Adrenal gland (tissue), 9 donors: ENCODE measurements at regions not wholly inside any gene's neighbourhood (a gene's known extent, or its start where the extent isn't known, plus 50 kb on each side); places are given as distances from the start of the nearest gene placed in this dataset.

Experiments
- DNase-seq, 7 donors: peaks; one replicate each; pipeline ENCODE4 v3.0.0-alpha.2; 2019 to 2020
- H3K27ac ChIP-seq, 5 donors: fragments of 200-600 bp; sonication (generic) in 4 of 5; 1 replicate in 3 of 5; 2 replicates in 2 of 5; pipeline versions ENCODE4 v1.5.1 to v1.8.0; 2016 to 2020; ENCODE audit warnings: mild to moderate bottlenecking in 1 of 5
- H3K27me3 ChIP-seq: fragments of 200-600 bp; 2 replicates; pipeline ENCODE4 v1.8.0; 2021
- H3K36me3 ChIP-seq, 2 donors: fragments of 200-600 bp; replicated peaks in 1 of 2; 1 replicate in 1 of 2; 2 replicates in 1 of 2; pipeline versions ENCODE4 v1.5.1 to v1.8.0; 2018 to 2022
- H3K4me1 ChIP-seq, 2 donors: fragments of 200-600 bp; replicated peaks in 1 of 2; 1 replicate in 1 of 2; 2 replicates in 1 of 2; pipeline versions ENCODE4 v1.5.1 to v1.8.0; 2018 to 2021
- H3K4me3 ChIP-seq, 4 donors: fragments of 200-600 bp; sonication (generic) in 3 of 4; one replicate each; pipeline ENCODE4 v1.5.1; 2016 to 2018
- H3K9me3 ChIP-seq, 3 donors: fragments of 200-600 bp; sonication (generic) in 1 of 3; replicated peaks in 1 of 3; 1 replicate in 2 of 3; 2 replicates in 1 of 3; pipeline versions ENCODE4 v1.5.1 to v1.8.0; 2016 to 2021
- POLR2A ChIP-seq, 2 donors: fragments of 450-650 bp; IDR thresholded peaks; one replicate each; pipeline ENCODE4 v1.6.1; 2017; ENCODE audit warnings: antibody characterized with exemption in 2 of 2, mild to moderate bottlenecking in 2 of 2, moderate library complexity in 1 of 2
- WGBS, 4 donors: extraction: QIAGEN DNeasy Blood & Tissue Kit in 2 of 4; methylation state at CpG; one replicate each; pipeline versions ENCODE4 v1.1.5 to v1.1.7; 2013 to 2017; 5-methylcytosine and 5-hydroxymethylcytosine counted together
- intact Hi-C, 2 donors: fragments of 100-400 bp; cut with DNase I; formaldehyde crosslinking; loops; one replicate each; pipeline versions ENCODE4 v1.14.1 to v1.15.0; 2022 to 2023
- TF ChIP-seq, protein P1 (sequence below), 6 experiments: fragments of 450-650 bp in 4 of 6; fragments of 200-600 bp in 2 of 6; sonication (generic) in 1 of 6; IDR thresholded peaks; 1 replicate in 5 of 6; 2 replicates in 1 of 6; pipeline versions ENCODE4 v1.5.1 to v1.8.0; 2016 to 2021; ENCODE audit warnings: antibody characterized with exemption in 6 of 6, mild to moderate bottlenecking in 2 of 6, moderate library complexity in 1 of 6
- donor health status: healthy with polysubstance abuse.
- donor health status: Bipolar disorder and iron deficiency.
- donor health status: DM: yes; HTN: yes; CAD: no.
- donor health status: DM: no; HTN: no; CAD: no.
- donor health status: DM: no; HTN: no; CAD: no.

DNA sequence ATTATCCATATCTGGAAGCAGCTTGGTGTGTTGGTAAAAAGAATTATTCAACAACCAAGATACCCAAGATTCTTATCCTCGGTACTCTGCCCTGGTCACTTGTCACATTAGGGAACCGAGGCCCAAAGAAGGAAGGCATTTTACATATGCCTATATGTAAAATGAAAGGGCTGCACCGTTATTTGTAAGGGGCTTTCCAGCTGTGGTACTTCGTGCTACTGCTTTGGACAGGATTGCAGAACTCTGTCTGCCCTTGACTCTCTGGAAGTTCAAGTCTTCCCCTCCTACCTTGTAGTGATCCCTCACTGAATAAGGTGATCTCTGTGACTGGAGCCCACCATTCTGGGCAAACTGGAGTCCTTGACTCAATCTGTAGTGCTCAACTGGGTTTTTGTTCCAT, 198.9 kb upstream of the TOPAZ1 start:
- no peaks in the 10 kb centered on the region for H3K9me3 ChIP-seq
- no peak overlapping the region for H3K4me3 ChIP-seq
- no peaks in the 10 kb centered on the region for H3K4me1 ChIP-seq
- no peak overlapping the region for H3K27ac ChIP-seq
- WGBS, 4 donors = 58 to 80% (median 71%) methylated on average over 4 of the region's 4 CpGs
- TF ChIP-seq, protein P1, sequence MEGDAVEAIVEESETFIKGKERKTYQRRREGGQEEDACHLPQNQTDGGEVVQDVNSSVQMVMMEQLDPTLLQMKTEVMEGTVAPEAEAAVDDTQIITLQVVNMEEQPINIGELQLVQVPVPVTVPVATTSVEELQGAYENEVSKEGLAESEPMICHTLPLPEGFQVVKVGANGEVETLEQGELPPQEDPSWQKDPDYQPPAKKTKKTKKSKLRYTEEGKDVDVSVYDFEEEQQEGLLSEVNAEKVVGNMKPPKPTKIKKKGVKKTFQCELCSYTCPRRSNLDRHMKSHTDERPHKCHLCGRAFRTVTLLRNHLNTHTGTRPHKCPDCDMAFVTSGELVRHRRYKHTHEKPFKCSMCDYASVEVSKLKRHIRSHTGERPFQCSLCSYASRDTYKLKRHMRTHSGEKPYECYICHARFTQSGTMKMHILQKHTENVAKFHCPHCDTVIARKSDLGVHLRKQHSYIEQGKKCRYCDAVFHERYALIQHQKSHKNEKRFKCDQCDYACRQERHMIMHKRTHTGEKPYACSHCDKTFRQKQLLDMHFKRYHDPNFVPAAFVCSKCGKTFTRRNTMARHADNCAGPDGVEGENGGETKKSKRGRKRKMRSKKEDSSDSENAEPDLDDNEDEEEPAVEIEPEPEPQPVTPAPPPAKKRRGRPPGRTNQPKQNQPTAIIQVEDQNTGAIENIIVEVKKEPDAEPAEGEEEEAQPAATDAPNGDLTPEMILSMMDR (IDR thresholded peaks at IDR 0.05) = no peak
- TF ChIP-seq POLR2A (IDR thresholded peaks at IDR 0.05) = no peak
- no peaks in the 10 kb centered on the region for H3K36me3 ChIP-seq
- intact Hi-C loops = no loop called here
- no peaks in the 10 kb centered on the region for H3K27me3 ChIP-seq
- DNase-seq = no peak

DNA sequence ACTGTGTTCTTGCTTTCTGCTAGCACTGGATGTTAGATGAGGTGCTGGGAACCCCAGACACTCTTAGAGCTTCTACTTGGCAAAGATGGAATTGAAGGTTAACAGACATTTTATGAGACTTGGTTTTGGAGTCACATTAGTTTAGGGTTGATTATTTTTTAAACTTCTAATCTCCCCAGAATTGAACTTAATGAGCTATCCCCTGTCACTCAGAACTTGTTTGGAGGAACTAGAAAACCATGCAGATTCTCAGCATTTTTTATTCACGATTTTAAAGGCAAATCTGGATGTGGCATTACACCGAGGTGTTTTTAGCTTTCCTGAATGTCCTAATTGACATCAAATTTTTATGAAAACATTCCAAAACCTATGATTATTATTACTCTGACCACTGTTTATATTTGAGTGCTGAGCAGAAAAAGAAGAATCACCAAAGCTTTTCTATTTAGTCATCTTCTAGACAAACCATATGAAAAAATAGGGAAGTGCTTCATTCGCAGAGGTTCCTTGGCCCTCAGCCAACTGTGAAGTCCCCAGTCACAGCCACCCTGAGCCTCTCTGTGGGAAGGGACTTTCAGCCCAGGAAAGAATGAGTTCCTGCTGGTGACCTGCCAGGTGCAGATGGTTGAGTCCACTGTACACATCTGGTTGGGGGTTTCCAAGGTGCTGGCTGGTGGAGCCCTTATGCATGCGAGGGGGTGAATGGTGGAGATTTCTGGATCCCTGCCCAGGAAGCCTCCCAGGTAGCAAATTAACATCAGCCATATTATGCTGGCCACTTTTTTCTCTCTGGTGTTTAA, 196.0 kb upstream of the TOPAZ1 start:
- no peak overlapping the region for H3K27ac ChIP-seq
- no peaks in the 10 kb centered on the region for H3K9me3 ChIP-seq
- peaks cover 5% of the 10 kb centered on the region for H3K27me3 ChIP-seq
- no peak overlapping the region for H3K4me3 ChIP-seq
- TF ChIP-seq, protein P1 (IDR thresholded peaks at IDR 0.05) = no peak
- TF ChIP-seq POLR2A (IDR thresholded peaks at IDR 0.05) = no peak
- WGBS, 4 donors = 41 to 54% (median 46%) methylated on average over 4 of the region's 4 CpGs
- DNase-seq = peak in 3 of 7 donors; percentile 23 to 37 (median 26)
- no peaks in the 10 kb centered on the region for H3K4me1 ChIP-seq
- intact Hi-C loops = no loop called here
- no peaks in the 10 kb centered on the region for H3K36me3 ChIP-seq

DNA sequence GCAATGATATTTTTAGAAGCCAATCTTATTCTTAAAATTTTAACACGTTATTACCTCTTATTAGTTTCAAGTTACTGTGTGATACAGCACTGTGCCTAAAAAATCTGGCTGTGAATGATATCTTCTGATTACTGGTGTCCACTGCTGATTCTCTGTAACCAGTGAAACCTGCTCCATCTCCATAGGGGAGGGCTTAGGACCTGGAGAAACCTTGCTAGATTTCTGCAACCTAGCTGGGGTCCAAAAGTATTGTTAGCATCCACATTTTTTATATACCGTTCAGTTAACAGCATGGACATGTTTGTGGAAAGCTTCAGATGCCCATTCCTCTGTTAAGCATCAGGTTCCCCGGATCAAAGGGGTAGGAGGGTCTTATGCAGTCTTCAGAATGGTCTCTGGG, 193.9 kb upstream of the TOPAZ1 start:
- peaks cover 5% of the 10 kb centered on the region for H3K27me3 ChIP-seq
- H3K4me3 ChIP-seq = no peak overlapping the region
- WGBS, 4 donors = 78 to 83% (median 81%) methylated on average over 3 of the region's 3 CpGs
- DNase-seq = no peak
- H3K36me3 ChIP-seq = no peaks in the 10 kb centered on the region
- intact Hi-C loops = no loop called here
- no peak overlapping the region for H3K27ac ChIP-seq
- TF ChIP-seq, protein P1 (IDR thresholded peaks at IDR 0.05) = no peak
- TF ChIP-seq POLR2A (IDR thresholded peaks at IDR 0.05) = no peak
- no peaks in the 10 kb centered on the region for H3K9me3 ChIP-seq
- H3K4me1 ChIP-seq = no peaks in the 10 kb centered on the region

- no peaks in the 10 kb centered on the region for H3K4me1 ChIP-seq
- H3K9me3 ChIP-seq = no peaks in the 10 kb centered on the region
- DNase-seq = no peak
- TF ChIP-seq POLR2A (IDR thresholded peaks at IDR 0.05) = no peak
- TF ChIP-seq, protein P1 (IDR thresholded peaks at IDR 0.05) = no peak
- H3K27me3 ChIP-seq = peaks cover 6% of the 10 kb centered on the region
- WGBS, 4 donors = 47 to 74% (median 49%) methylated on average over 3 of the region's 3 CpGs
- no peaks in the 10 kb centered on the region for H3K36me3 ChIP-seq
- no peak overlapping the region for H3K27ac ChIP-seq
- intact Hi-C loops = no loop called here
- no peak overlapping the region for H3K4me3 ChIP-seq
Observed at GRCh38 chr3:44048196-44048924, 193.3 kb upstream of the TOPAZ1 start.
